GM21526 (cell line): ENCODE measurements at regions not wholly inside any gene's neighbourhood (a gene's known extent, or its start where the extent isn't known, plus 50 kb on each side); places are given as distances from the start of the nearest gene placed in this dataset.
"Not testable (repeated sequence)": the region's sequence is repeated elsewhere in the genome, so short reads cannot be mapped to it uniquely, and the experiment has no call there.

Source experiments
- ATAC-seq: cut with Tn5 transposase; IDR thresholded peaks from one replicate; pipeline ENCODE4 v1.9.1; 2021; ENCODE audit warnings: moderate library complexity; ENCODE audit not compliant: unreplicated experiment, low FRiP score

GRCh38 chr14:28323951-28324741 is 442.4 kb upstream of the FOXG1 start:
- ATAC-seq, result no peak

- no peak for ATAC-seq
Measured at GRCh38 chr14:28340816-28341215, 425.8 kb upstream of the FOXG1 start.

GRCh38 chr14:28344381-28344780 is 422.2 kb upstream of the FOXG1 start:
- ATAC-seq, result no peak

GRCh38 chr14:28348797-28349196 is 417.8 kb upstream of the FOXG1 start:
- ATAC-seq, result no peak

- no peak for ATAC-seq
Measured at GRCh38 chr14:28356819-28357218, 409.8 kb upstream of the FOXG1 start.

- no peak for ATAC-seq
Measured at GRCh38 chr14:28361486-28361885, 405.1 kb upstream of the FOXG1 start.

- ATAC-seq, result no peak
Measured at GRCh38 chr14:28365510-28365909, 401.1 kb upstream of the FOXG1 start.

GRCh38 chr14:28373721-28374120 is 392.9 kb upstream of the FOXG1 start:
- no peak for ATAC-seq

GRCh38 chr14:28375295-28375694 is 391.3 kb upstream of the FOXG1 start:
- no peak for ATAC-seq

GRCh38 chr14:28381656-28382055 is 384.9 kb upstream of the FOXG1 start:
- no peak for ATAC-seq

- no peak for ATAC-seq
Measured at GRCh38 chr14:28382444-28383190, 384.0 kb upstream of the FOXG1 start.

GRCh38 chr14:28398506-28398905 is 368.1 kb upstream of the FOXG1 start:
- ATAC-seq, result no peak

GRCh38 chr14:28401705-28402104 is 364.9 kb upstream of the FOXG1 start:
- ATAC-seq, result not testable (repeated sequence)

GRCh38 chr14:28406196-28406595 is 360.4 kb upstream of the FOXG1 start:
- no peak for ATAC-seq

- no peak for ATAC-seq
Measured at GRCh38 chr14:28407031-28407825, 359.4 kb upstream of the FOXG1 start.

GRCh38 chr14:28407996-28408395 is 358.6 kb upstream of the FOXG1 start:
- ATAC-seq, result no peak

- ATAC-seq, result no peak
Measured at GRCh38 chr14:28412077-28412476, 354.5 kb upstream of the FOXG1 start.

GRCh38 chr14:28426960-28427359 is 339.6 kb upstream of the FOXG1 start:
- ATAC-seq, result no peak

- no peak for ATAC-seq
Measured at GRCh38 chr14:28436821-28437220, 329.8 kb upstream of the FOXG1 start.

GRCh38 chr14:28461389-28461788 is 305.2 kb upstream of the FOXG1 start:
- ATAC-seq, result no peak

GRCh38 chr14:28467611-28468010 is 299.0 kb upstream of the FOXG1 start:
- no peak for ATAC-seq
